ENCODE measurements at regions not wholly inside any gene's neighbourhood (a gene's known extent, or its start where the extent isn't known, plus 50 kb on each side); places are given as distances from the start of the nearest gene placed in this dataset.

GRCh38 chr9:28912621-28913020 lies 1339.3 kb upstream of the C9orf72 start:
- DNase-seq (ENCODE audit: low read depth, low spot score), result no peak

- no peak for DNase-seq (ENCODE audit: low read depth, low spot score)
Measured at GRCh38 chr9:28915202-28915930, 1342.1 kb upstream of the C9orf72 start.

- no peak for DNase-seq (ENCODE audit: low read depth, low spot score)
Measured at GRCh38 chr9:28916348-28916747, 1343.1 kb upstream of the C9orf72 start.

GRCh38 chr9:28921857-28922500 lies 1348.7 kb upstream of the C9orf72 start:
- DNase-seq (ENCODE audit: low read depth, low spot score), result no peak

GRCh38 chr9:28922891-28923290 lies 1349.6 kb upstream of the C9orf72 start:
- no peak for DNase-seq (ENCODE audit: low read depth, low spot score)

- DNase-seq (ENCODE audit: low read depth, low spot score), result no peak
Measured at GRCh38 chr9:28923351-28923750, 1350.1 kb upstream of the C9orf72 start.

- no peak for DNase-seq (ENCODE audit: low read depth, low spot score)
Measured at GRCh38 chr9:28925157-28925556, 1351.9 kb upstream of the C9orf72 start.

- DNase-seq (ENCODE audit: low read depth, low spot score), result no peak
Measured at GRCh38 chr9:28926306-28926705, 1353.0 kb upstream of the C9orf72 start.

- no peak for DNase-seq (ENCODE audit: low read depth, low spot score)
Measured at GRCh38 chr9:28927691-28928090, 1354.4 kb upstream of the C9orf72 start.

- DNase-seq (ENCODE audit: low read depth, low spot score), result no peak
Measured at GRCh38 chr9:28929433-28929832, 1356.2 kb upstream of the C9orf72 start.

- DNase-seq (ENCODE audit: low read depth, low spot score), result no peak
Measured at GRCh38 chr9:28930766-28931165, 1357.5 kb upstream of the C9orf72 start.

GRCh38 chr9:28934111-28934510 lies 1360.8 kb upstream of the C9orf72 start:
- DNase-seq (ENCODE audit: low read depth, low spot score), result no peak

GRCh38 chr9:28938981-28939380 lies 1365.7 kb upstream of the C9orf72 start:
- DNase-seq (ENCODE audit: low read depth, low spot score), result no peak

GRCh38 chr9:28941856-28942255 lies 1368.6 kb upstream of the C9orf72 start:
- DNase-seq (ENCODE audit: low read depth, low spot score), result no peak

GRCh38 chr9:28942941-28943340 lies 1369.7 kb upstream of the C9orf72 start:
- DNase-seq (ENCODE audit: low read depth, low spot score), result no peak

- no peak for DNase-seq (ENCODE audit: low read depth, low spot score)
Measured at GRCh38 chr9:28946648-28947047, 1373.4 kb upstream of the C9orf72 start.

GRCh38 chr9:28951945-28952344 lies 1378.7 kb upstream of the C9orf72 start:
- DNase-seq (ENCODE audit: low read depth, low spot score), result no peak

- DNase-seq (ENCODE audit: low read depth, low spot score), result no peak
Measured at GRCh38 chr9:28956116-28956880, 1383.0 kb upstream of the C9orf72 start.

GRCh38 chr9:28960602-28961001 lies 1387.3 kb upstream of the C9orf72 start:
- no peak for DNase-seq (ENCODE audit: low read depth, low spot score)

- DNase-seq (ENCODE audit: low read depth, low spot score), result no peak
Measured at GRCh38 chr9:28961623-28962022, 1388.3 kb upstream of the C9orf72 start.

- DNase-seq (ENCODE audit: low read depth, low spot score), result no peak
Measured at GRCh38 chr9:28967226-28967625, 1393.9 kb upstream of the C9orf72 start.

GRCh38 chr9:28970241-28970654 lies 1397.0 kb upstream of the C9orf72 start:
- no peak for DNase-seq (ENCODE audit: low read depth, low spot score)

GRCh38 chr9:28971881-28972280 lies 1398.6 kb upstream of the C9orf72 start:
- no peak for DNase-seq (ENCODE audit: low read depth, low spot score)
